22Rv1 (cell line): ENCODE measurements at regions not wholly inside any gene's neighbourhood (a gene's known extent, or its start where the extent isn't known, plus 50 kb on each side); places are given as distances from the start of the nearest gene placed in this dataset.
"Not testable (repeated sequence)": the region's sequence is repeated elsewhere in the genome, so short reads cannot be mapped to it uniquely, and the experiment has no call there.

ENCODE experiments used
- H3K27ac ChIP-seq: fragments of 450-650 bp; 2 replicates; pipeline ENCODE4 v1.5.1; 2017
- CTCF ChIP-seq: fragments of 450-650 bp; IDR thresholded peaks from 2 replicates; pipeline ENCODE4 v1.5.1; 2017; ENCODE audit warnings: mild to moderate bottlenecking
- ZFX ChIP-seq: fragments of 450-650 bp; IDR thresholded peaks from 2 replicates; pipeline ENCODE4 v1.6.1; 2017; ENCODE audit warnings: antibody characterized with exemption, borderline replicate concordance

DNA sequence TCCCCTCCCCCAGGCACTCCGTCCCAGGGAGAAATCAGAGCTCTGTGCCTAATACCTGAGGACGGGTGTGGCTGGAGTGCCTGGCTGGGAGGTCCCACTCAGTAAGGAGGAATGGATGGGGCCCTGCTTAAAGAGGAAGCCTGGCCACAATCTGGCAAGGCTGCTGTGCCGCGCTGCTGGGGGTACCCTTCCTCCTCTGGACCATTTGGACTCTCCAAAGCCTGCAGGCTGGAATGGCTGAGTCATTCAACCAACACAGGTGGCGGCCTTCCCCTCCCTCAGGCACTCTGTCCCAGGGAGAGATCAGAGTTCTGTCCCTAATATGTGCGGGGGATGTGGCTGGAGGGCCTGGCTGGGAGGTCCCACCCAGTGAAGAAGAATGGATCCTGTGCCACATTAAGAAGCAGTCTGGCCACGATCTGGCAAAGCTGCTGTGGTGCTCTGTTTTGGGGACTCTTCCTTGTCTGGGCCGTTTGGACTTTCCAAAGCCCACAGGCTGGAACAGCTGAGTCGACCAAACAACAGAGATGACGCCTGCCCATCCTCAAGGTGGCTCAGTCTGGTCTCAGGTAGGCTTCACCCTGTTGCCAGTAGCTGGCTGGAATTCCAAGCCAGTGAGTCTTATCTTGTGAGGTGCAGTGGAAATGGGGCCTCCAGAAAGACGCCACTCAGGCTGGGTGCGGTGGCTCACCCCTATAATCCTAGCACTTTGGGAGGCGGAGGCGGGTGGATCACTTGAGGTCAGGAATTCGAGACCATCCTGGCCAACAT, 127.3 kb upstream of the HUWE1 start:
- H3K27ac ChIP-seq: no peak overlapping the region
- TF ChIP-seq ZFX: no peak
- no peak for TF ChIP-seq CTCF

GRCh38 chrX:53798281-53798680, 111.8 kb upstream of the HUWE1 start:
- TF ChIP-seq ZFX (no peak), CTCF (no peak)
- no peak overlapping the region for H3K27ac ChIP-seq

- no peak for TF ChIP-seq ZFX
- TF ChIP-seq CTCF: no peak
- H3K27ac ChIP-seq: no peak overlapping the region
Observed at GRCh38 chrX:53795576-53795975, 109.1 kb upstream of the HUWE1 start.

GRCh38 chrX:53794181-53794580, 107.7 kb upstream of the HUWE1 start:
- TF ChIP-seq CTCF (no peak), ZFX (no peak)
- H3K27ac ChIP-seq: no peak overlapping the region

DNA sequence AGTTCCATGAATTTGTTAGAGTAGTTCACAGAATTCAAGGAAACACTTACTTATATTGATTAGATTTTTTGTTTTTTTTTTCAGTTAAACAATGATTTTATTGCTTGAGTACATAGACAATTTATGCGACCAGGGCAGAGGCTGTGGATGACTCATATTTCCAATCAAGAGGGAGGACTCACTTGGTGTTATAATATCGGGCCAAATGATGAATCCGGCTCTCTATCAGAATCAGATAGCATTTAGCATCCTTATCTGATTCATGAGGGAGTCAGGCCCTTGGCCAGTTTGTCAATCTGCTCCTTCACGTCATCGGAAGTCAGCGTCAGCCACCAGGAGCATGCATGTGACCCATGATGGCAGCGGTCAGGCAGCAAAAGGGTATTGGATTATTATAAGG, 82.3 kb upstream of the HUWE1 start:
- no peak for TF ChIP-seq ZFX
- no peak for TF ChIP-seq CTCF
- no peak overlapping the region for H3K27ac ChIP-seq

GRCh38 chrX:53768451-53768850, 81.9 kb upstream of the HUWE1 start:
- H3K27ac ChIP-seq: no peak overlapping the region
- TF ChIP-seq CTCF: no peak
- no peak for TF ChIP-seq ZFX

- TF ChIP-seq CTCF: no peak
- no peak overlapping the region for H3K27ac ChIP-seq
Observed at GRCh38 chrX:53767544-53767943, 81.0 kb upstream of the HUWE1 start.

- not testable (repeated sequence) for H3K27ac ChIP-seq
Observed at GRCh38 chrX:53757181-53757580, 70.7 kb upstream of the HUWE1 start.
